ENCODE measurements at regions not wholly inside any gene's neighbourhood (a gene's known extent, or its start where the extent isn't known, plus 50 kb on each side); places are given as distances from the start of the nearest gene placed in this dataset.

DNA sequence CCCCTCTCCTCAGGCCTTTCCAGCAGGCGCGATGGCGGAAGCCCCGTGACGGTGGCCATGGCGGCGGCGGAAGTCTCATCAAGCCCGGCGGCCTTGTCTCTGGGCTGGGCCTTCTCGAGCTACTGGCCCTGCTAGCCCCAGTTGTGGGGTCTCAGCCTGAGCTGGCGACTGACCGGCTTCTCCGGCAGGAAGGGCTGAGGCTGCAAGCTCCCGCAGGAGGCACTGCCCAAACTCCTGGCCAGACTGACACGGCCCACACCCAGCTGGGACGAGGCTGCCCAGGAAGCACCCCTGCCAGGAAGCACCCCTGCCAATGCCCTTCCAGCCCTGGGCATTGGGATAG is 88.5 kb upstream of the ANKH start:
- no peak for DNase-seq (ENCODE audit: extremely low read depth, low read depth)
- TF ChIP-seq, protein P1, sequence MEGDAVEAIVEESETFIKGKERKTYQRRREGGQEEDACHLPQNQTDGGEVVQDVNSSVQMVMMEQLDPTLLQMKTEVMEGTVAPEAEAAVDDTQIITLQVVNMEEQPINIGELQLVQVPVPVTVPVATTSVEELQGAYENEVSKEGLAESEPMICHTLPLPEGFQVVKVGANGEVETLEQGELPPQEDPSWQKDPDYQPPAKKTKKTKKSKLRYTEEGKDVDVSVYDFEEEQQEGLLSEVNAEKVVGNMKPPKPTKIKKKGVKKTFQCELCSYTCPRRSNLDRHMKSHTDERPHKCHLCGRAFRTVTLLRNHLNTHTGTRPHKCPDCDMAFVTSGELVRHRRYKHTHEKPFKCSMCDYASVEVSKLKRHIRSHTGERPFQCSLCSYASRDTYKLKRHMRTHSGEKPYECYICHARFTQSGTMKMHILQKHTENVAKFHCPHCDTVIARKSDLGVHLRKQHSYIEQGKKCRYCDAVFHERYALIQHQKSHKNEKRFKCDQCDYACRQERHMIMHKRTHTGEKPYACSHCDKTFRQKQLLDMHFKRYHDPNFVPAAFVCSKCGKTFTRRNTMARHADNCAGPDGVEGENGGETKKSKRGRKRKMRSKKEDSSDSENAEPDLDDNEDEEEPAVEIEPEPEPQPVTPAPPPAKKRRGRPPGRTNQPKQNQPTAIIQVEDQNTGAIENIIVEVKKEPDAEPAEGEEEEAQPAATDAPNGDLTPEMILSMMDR (IDR thresholded peaks at IDR 0.05; ENCODE audit: low read depth, low read length): no peak

DNA sequence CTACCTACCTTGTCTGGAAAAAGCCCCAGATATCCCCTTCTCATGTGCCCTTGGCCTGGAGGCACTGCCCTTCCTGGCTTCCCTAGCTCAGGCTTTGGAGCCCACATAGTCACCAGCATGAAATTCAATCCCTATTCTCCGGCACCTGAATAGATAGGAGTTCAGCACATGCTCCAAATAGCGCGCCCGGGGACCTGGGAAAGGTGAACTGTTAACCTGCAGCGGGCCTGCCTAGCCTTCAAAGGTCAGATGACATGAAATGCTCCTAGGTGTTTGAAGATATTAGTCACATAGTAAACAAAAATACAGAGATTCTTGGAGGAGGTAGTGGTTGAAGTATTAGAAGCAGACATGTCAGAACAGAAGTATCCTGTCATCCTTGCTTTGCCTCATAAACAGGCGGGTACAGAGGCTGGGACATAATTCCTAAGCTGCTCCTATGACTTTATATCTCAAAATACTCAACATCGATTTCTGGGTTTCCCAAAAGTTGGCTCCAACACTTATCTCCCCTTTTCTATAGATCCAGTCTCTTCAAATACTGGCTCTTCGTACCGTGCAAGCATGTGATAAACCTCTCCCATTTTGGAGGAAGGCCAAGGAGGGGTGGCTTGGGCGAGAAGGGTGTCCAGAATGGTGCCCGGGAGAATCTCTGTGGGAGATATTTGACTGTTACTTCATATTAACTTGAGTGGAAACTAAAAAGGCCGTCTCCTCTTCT is 88.0 kb upstream of the ANKH start:
- TF ChIP-seq, protein P1 (IDR thresholded peaks at IDR 0.05; ENCODE audit: low read depth, low read length): no peak
- DNase-seq (ENCODE audit: extremely low read depth, low read depth): no peak

DNA sequence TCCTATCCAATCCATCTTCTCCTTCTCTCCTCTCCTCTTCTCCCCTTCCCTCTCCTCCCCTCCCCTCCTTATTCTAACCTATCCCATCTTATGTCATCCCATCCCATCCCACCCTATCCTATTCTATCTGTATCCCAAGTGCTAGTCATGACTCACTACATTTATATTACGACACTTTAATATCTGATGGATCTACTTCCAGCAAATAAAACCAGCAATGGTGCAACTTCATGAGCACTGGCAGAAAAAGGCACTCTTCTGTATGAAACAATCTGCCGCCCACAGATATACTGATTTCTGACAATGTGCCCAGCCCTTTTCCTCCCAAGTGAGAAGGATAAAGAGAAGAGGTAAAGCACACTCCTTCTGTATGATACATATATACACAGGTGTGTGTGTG is 86.6 kb upstream of the ANKH start:
- TF ChIP-seq, protein P1 (IDR thresholded peaks at IDR 0.05; ENCODE audit: low read depth, low read length): no peak
- no peak for DNase-seq (ENCODE audit: extremely low read depth, low read depth)

DNA sequence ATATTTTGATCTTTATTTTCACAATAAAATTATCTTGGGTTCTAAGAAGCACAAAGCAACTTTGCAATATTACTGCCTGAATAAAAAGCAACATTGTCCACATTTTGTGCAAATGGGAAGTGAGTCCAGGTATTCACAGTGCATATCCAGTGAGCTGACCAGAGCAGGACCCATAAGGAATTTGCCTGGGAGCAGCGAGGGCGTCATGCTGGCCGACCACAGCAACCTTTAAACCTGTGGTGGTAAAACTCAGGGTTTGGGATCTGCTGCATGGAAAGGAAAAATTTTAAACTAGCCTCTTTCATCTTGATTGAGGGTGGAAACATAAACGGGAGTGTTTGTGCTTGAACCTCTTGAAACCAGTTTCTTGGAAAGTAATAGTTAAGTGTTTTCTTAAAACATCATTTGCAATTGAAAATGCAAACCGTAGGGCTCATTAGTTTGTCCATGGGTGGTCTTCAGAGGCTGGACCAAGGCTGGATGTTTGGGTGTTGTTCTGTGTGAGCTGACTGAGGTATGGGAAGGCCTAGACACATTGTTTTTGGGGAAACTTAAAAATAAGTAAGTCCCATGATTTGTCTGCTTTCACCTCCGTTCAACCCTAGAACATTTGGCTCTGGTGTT is 85.0 kb upstream of the ANKH start:
- TF ChIP-seq, protein P1 (IDR thresholded peaks at IDR 0.05; ENCODE audit: low read depth, low read length): no peak
- DNase-seq (ENCODE audit: extremely low read depth, low read depth): no peak

DNA sequence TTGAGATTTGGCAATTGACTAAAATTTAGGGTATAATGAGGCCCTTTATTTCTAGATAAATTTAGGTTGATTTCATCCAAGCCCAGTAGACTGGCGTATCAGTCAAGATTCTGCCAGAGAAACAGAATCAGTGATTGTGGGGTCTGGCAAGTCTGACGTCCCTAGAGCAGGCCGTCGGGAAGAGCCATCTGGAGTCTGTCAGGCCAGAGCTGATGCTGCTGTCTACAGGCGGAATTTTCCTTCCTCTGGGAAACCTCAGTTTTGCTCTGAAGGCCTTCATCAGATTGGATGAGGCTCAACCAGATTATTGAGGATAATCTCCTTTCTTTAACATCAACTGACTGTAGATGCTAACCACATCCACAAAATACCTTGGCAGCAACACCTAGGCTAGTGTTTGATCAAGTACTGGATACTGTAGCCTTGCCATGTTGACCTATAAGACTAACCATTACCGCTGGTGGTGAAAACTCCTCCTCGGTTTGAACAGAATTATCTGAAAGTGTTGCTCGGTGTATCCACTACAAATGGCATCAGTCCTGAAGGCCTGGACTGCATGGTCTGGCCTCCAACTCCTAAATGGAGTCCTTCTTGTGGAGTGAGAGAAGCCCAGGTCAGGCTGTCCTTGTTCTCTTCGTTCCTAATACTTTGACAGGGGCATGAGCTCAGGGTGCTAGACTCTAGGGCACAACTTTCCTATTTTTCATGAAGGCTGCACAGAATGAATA is 83.2 kb upstream of the ANKH start:
- DNase-seq (ENCODE audit: extremely low read depth, low read depth): no peak
- TF ChIP-seq, protein P1 (IDR thresholded peaks at IDR 0.05; ENCODE audit: low read depth, low read length): no peak

DNA sequence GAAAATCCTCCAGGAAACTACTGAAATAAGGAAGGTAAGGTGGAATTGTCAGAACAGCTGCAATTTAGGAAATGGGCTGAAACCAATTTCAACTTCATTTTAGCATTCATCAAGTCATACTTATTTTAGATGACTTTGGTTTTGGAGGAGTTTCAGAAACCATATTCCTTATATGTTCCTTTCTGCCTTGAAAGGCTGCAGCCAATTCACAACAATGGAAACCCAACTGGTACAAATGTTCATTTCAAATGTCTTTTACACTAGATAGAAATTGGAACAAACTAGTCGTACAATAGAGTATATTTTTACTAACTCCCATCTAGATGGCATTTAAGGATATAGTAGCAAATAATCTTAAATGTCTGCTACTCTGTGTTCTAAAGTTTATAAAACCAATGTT is 82.6 kb upstream of the ANKH start:
- TF ChIP-seq, protein P1 (IDR thresholded peaks at IDR 0.05; ENCODE audit: low read depth, low read length): no peak
- no peak for DNase-seq (ENCODE audit: extremely low read depth, low read depth)

DNA sequence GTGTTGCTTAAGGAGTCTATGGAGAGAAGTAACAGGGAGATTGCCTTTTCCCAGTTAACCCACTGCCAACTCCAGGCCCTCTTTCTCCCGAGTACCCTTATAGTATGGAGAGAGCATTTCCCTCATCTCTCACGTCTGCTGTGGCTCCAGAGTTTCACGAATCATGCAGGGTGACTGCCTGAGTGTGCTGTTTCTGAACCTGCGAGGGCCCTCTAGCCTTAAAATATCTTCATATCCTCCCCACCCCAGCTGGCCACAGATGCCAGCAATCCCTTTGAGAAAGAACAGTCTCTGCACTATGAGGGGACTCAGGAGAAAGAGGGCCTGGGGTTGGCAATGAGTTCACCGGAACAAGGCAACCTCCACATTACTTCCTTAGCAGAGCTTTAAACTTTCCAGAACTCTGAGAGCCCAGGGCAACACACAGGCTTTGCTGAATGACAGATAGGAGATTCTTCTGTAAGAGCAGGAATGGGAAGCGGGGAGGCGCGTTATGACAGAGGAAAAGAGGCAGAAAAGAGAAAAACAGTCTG is 81.6 kb upstream of the ANKH start:
- TF ChIP-seq, protein P1 (IDR thresholded peaks at IDR 0.05; ENCODE audit: low read depth, low read length): no peak

More for the DNA sequence above, 81.6 kb upstream of the ANKH start:
- no peak for DNase-seq (ENCODE audit: extremely low read depth, low read depth)
